NB4 (cell line): ENCODE measurements at regions not wholly inside any gene's neighbourhood (a gene's known extent, or its start where the extent isn't known, plus 50 kb on each side); places are given as distances from the start of the nearest gene placed in this dataset.

Experiments
- CTCF ChIP-seq: IDR thresholded peaks from one replicate; pipeline ENCODE4 v1.5.1; 2012; ENCODE audit warnings: low read depth, low read length
- POLR2A ChIP-seq: IDR thresholded peaks from 2 replicates; pipeline ENCODE4 v1.6.1; 2011; ENCODE audit warnings: mild to moderate bottlenecking; ENCODE audit not compliant: insufficient read length; ENCODE audit errors: extremely low read depth

- TF ChIP-seq POLR2A (no peak), CTCF (no peak)
Observed at GRCh38 chr1:194047921-194048320, 861.5 kb upstream of the B3GALT2 start.
